DOHH2 (cell line): ENCODE measurements at regions not wholly inside any gene's neighbourhood (a gene's known extent, or its start where the extent isn't known, plus 50 kb on each side); places are given as distances from the start of the nearest gene placed in this dataset.

Source experiments
- H3F3A ChIP-seq: fragments of 200-600 bp; sonication (generic), shearing (Covaris generic); 2 replicates; pipeline ENCODE4 v1.6.0; 2016; ENCODE audit warnings: antibody characterized with exemption, mild to moderate bottlenecking; ENCODE audit not compliant: control insufficient read depth, insufficient read depth
- H3K27ac ChIP-seq: fragments of 200-600 bp; sonication (generic); 2 replicates; pipeline ENCODE4 v1.5.1; 2014; ENCODE audit warnings: low read depth, mild to moderate bottlenecking, low read length, moderate library complexity
- H3K27me3 ChIP-seq: fragments of 200-600 bp; sonication (generic); 2 replicates; pipeline ENCODE4 v1.6.1; 2014; ENCODE audit warnings: mild to moderate bottlenecking, low read length, mixed read lengths; ENCODE audit not compliant: control insufficient read depth
- H3K36me3 ChIP-seq: fragments of 200-600 bp; sonication (generic); 2 replicates; pipeline ENCODE4 v1.6.1; 2014; ENCODE audit warnings: mild to moderate bottlenecking, low read length, moderate library complexity, mixed read lengths; ENCODE audit not compliant: control insufficient read depth
- H3K4me1 ChIP-seq: fragments of 200-600 bp; sonication (generic); 2 replicates; pipeline ENCODE4 v1.6.1; 2014; ENCODE audit warnings: mild to moderate bottlenecking, low read length, mixed read lengths; ENCODE audit not compliant: control insufficient read depth
- H3K4me2 ChIP-seq: fragments of 200-600 bp; sonication (generic); 2 replicates; pipeline ENCODE4 v1.6.0; 2014; ENCODE audit warnings: mild to moderate bottlenecking, low read length, moderate library complexity
- H3K4me3 ChIP-seq: fragments of 200-600 bp; sonication (generic); 2 replicates; pipeline ENCODE4 v1.5.1; 2014; ENCODE audit warnings: mild to moderate bottlenecking, low read length, mixed read lengths
- H3K79me2 ChIP-seq: fragments of 200-600 bp; sonication (generic); 2 replicates; pipeline ENCODE4 v1.6.1; 2014; ENCODE audit warnings: mild to moderate bottlenecking, low read length, mixed read lengths; ENCODE audit not compliant: control insufficient read depth
- H3K9me2 ChIP-seq: fragments of 200-600 bp; sonication (generic); replicated peaks from 2 replicates; pipeline ENCODE4 v1.6.1; 2014; ENCODE audit warnings: mild to moderate bottlenecking, low read length, mixed read lengths; ENCODE audit not compliant: control insufficient read depth
- H3K9me3 ChIP-seq: fragments of 200-600 bp; sonication (generic); 2 replicates; pipeline ENCODE4 v1.6.1; 2014; ENCODE audit warnings: antibody characterized with exemption, low read length, mixed read lengths; ENCODE audit not compliant: control insufficient read depth, insufficient read depth
- H4K20me1 ChIP-seq: fragments of 200-600 bp; sonication (generic); 2 replicates; pipeline ENCODE4 v1.6.0; 2014; ENCODE audit warnings: low read depth, mild to moderate bottlenecking, antibody characterized with exemption, low read length, moderate library complexity; ENCODE audit not compliant: control insufficient read depth, insufficient read depth
- CTCF ChIP-seq: fragments of 200-600 bp; sonication (generic); IDR thresholded peaks from one replicate; pipeline ENCODE4 v1.5.1; 2014; ENCODE audit warnings: antibody characterized with exemption, mild to moderate bottlenecking, low read depth, low read length; ENCODE audit not compliant: poor library complexity, severe bottlenecking
- EZH2phosphoT487 ChIP-seq: fragments of 200-600 bp; sonication (generic); IDR thresholded peaks from 2 replicates; pipeline ENCODE4 v1.6.1; 2017; ENCODE audit warnings: borderline replicate concordance, mild to moderate bottlenecking, antibody characterized with exemption, low read length, moderate library complexity, mixed read lengths

DNA sequence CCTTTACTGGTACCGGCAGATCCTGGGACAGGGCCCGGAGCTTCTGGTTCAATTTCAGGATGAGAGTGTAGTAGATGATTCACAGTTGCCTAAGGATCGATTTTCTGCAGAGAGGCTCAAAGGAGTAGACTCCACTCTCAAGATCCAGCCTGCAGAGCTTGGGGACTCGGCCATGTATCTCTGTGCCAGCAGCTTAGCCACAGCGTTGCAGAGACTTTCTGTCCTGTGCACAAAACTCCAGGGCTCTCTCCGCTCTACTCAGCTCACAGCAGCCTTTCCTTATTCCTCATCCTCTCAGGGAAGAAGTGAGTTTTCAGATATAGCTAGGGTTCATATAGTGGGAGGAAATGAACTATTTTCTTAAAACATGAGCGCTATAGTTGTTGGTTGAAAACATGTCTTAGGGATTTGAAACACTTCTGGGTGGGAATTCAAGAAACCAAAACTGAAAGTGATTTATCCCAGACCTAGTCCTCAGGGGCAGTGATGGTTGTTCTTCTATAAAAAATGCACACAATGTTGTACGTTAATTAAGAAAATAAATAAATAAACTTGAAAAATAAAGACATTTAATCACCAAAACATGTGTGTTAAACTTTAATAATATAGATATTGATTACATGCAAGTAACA is 150.2 kb upstream of the PRSS58 start:
- no peak overlapping the region for H3K4me3 ChIP-seq
- H3K36me3 ChIP-seq = no peaks in the 10 kb centered on the region
- peaks cover 15% of the 10 kb centered on the region for H3K27me3 ChIP-seq
- H3F3A ChIP-seq = no peaks in the 10 kb centered on the region
- TF ChIP-seq CTCF (no peak), EZH2phosphoT487 (no peak)
- H3K79me2 ChIP-seq = no peaks in the 10 kb centered on the region
- no peak overlapping the region for H3K27ac ChIP-seq
- no peaks in the 10 kb centered on the region for H3K9me2 ChIP-seq
- no peaks in the 10 kb centered on the region for H3K9me3 ChIP-seq
- no peaks in the 10 kb centered on the region for H4K20me1 ChIP-seq
- H3K4me2 ChIP-seq = no peak overlapping the region
- H3K4me1 ChIP-seq = peaks cover 5% of the 10 kb centered on the region

DNA sequence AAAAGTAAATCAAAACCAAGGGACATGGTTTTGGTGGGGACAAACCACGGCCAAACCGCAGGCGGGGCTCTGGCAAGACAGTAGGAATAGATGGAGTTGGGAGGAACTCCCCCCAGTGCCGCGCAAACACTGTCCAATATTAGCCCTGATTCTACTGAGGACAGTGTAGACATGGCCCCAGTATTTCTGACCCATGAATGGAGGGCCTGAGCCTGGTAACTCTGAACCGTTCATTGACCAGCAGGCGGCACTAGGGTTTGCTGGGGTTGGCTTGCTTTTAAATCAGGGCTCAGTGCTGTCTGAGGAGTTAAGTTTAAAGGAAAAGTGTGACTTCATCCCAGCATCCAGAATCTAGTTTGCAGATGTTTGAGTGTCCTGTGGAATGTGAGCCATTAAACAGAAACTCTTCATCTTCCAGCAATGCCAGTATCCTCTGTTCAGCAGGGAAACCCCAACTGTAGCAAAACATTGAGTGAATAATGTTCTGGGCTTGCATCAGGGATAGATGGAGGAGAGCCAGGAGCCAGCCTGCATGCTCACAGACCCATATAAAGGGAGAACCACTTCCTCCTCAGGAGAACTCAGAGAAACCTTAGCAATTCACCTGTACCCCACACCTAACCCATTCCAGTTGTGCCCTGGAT is 147.4 kb upstream of the PRSS58 start:
- Histone ChIP-seq H3K9me2 (no peaks in the 10 kb centered on the region), H3K4me1 (peaks cover 5% of the 10 kb centered on the region), H4K20me1 (no peaks in the 10 kb centered on the region), H3K27ac (no peak overlapping the region), H3K9me3 (no peaks in the 10 kb centered on the region), H3F3A (no peaks in the 10 kb centered on the region), H3K79me2 (no peaks in the 10 kb centered on the region), H3K4me2 (no peak overlapping the region), H3K36me3 (no peaks in the 10 kb centered on the region), H3K27me3 (peaks cover 35% of the 10 kb centered on the region), H3K4me3 (no peak overlapping the region)
- TF ChIP-seq EZH2phosphoT487 = no peak
- no peak for TF ChIP-seq CTCF

DNA sequence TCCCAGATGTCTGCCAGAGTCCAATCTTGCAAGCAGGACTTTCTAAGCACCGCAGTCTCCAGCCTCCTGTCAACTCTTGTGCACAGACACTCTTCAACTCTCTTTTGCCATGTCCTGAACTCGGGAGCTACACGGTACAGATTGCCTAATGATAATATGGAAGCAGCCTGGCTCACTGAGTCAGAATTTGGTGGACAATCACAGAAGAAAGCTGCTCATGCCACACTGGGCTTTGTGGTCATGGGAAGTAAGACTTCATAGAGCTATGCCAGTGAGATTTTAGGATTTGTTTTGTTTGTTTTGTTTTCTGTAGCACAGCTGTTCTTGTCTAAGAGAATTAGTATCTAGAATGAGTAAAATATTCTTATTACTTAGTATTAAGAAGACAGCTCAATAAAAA is 144.1 kb upstream of the PRSS58 start:
- H3K27me3 ChIP-seq = peaks cover 30% of the 10 kb centered on the region
- no peaks in the 10 kb centered on the region for H3K36me3 ChIP-seq
- no peak overlapping the region for H3K4me3 ChIP-seq
- H3K79me2 ChIP-seq = no peaks in the 10 kb centered on the region
- peaks cover 5% of the 10 kb centered on the region for H3K4me1 ChIP-seq
- H3F3A ChIP-seq = no peaks in the 10 kb centered on the region
- no peak overlapping the region for H3K27ac ChIP-seq
- no peaks in the 10 kb centered on the region for H3K9me3 ChIP-seq
- TF ChIP-seq EZH2phosphoT487 = no peak
- TF ChIP-seq CTCF = no peak
- no peaks in the 10 kb centered on the region for H4K20me1 ChIP-seq
- H3K4me2 ChIP-seq = no peak overlapping the region
- H3K9me2 ChIP-seq = no peaks in the 10 kb centered on the region
